Esophagus squamous epithelium (tissue), 4 donors: ENCODE measurements at regions not wholly inside any gene's neighbourhood (a gene's known extent, or its start where the extent isn't known, plus 50 kb on each side); places are given as distances from the start of the nearest gene placed in this dataset.

Source experiments
- CTCF ChIP-seq, 6 experiments: fragments of 450-650 bp in 4 of 6; fragments of 200-600 bp in 2 of 6; sonication (generic) in 2 of 6; IDR thresholded peaks; one replicate each; pipeline ENCODE4 v1.5.1; 2016 to 2019; ENCODE audit warnings: antibody characterized with exemption in 6 of 6, mild to moderate bottlenecking in 4 of 6, moderate library complexity in 4 of 6
- POLR2A ChIP-seq, 4 donors: fragments of 450-650 bp; IDR thresholded peaks; one replicate each; pipeline ENCODE4 v1.6.1; 2017; ENCODE audit warnings: antibody characterized with exemption in 4 of 4, mild to moderate bottlenecking in 4 of 4, moderate library complexity in 3 of 4

DNA sequence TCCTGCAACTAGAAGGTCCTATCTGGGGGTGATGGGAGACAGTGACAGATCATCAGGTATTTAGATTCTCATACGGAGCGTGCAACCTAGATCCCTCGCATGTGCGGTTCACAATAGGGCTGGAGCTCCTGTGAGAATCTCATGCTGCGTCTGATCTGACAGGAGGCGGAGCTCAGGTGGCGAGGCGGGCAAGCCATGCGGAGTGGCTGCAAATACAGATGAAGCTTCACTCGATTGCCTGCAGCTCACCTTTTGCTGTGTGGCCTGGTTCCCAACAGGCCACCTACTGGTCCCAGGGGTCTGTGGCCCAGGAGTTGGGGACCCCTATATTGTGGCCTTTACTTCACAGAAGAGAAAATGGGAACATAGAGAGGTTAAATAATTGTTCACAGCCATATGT is 200.4 kb downstream of the IRF8 start:
- TF ChIP-seq CTCF (IDR thresholded peaks at IDR 0.05) (no peak), POLR2A (IDR thresholded peaks at IDR 0.05) (no peak)
